HG02610 (cell line): ENCODE measurements at regions not wholly inside any gene's neighbourhood (a gene's known extent, or its start where the extent isn't known, plus 50 kb on each side); places are given as distances from the start of the nearest gene placed in this dataset.
"Not testable (repeated sequence)": the region's sequence is repeated elsewhere in the genome, so short reads cannot be mapped to it uniquely, and the experiment has no call there.

Source experiments
- ATAC-seq: cut with Tn5 transposase; IDR thresholded peaks from one replicate; pipeline ENCODE4 v1.9.1; 2021; ENCODE audit warnings: mild to moderate bottlenecking, moderate library complexity; ENCODE audit not compliant: unreplicated experiment

DNA sequence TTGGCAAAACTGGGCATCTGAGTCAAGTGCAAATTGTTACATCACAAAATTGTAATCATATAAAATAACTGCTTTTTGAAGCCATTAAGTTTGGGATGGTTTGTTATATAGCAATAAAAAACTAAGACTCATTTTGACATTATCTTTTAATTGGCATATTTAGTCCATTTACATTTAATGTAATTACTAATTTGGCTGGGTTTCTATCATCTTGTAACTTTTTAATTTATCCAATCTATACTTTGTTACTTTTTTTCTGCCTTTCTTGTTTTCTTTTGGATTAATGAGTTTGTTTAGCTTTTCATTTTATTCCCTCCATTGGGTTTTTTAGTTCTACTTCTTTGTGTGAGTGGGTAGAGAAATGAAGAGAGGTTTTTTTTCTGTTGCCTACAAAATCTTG, 76.3 kb downstream of the DRAM2 start:
- ATAC-seq: no peak

DNA sequence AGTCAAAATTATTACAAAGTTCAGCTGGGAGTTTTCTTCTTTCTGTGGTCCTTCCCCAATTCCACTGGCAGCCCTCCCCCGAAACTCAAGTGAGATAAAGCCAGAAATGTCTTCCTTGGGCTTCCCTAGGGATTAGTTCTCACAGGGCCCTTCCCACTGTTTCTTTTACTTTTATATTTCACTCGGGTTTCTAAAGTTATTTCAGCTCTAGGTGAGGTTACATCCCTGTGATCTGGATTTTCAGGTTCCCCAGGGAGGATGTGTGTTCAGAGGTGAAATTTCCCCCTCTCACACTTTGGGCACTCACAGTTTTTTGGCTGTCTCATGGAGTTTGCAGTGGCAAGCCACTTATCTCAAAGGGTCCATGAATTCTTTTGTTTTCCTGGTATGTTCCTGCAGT, 77.3 kb downstream of the DRAM2 start:
- ATAC-seq: peak; percentile 51

DNA sequence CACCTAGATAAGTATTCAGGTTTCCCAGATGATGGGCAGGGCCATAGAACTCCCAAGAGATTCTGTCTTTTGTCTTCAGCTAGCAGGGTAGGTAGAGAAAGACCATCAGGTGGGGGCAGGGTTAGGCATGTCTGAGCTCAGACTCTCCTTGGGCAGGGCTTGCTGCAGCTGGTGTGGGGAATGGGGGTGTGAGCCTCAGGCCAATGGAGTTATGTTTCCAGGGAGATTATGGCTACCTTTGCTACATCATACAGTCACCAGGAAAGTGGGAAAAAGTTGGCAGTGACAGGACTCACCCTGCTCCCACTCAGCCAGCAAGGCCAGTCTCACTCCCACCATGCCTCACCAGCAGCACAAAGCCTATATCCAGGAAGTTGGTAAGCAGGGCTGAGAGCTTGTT, 77.8 kb downstream of the DRAM2 start:
- peak; percentile 21 for ATAC-seq

DNA sequence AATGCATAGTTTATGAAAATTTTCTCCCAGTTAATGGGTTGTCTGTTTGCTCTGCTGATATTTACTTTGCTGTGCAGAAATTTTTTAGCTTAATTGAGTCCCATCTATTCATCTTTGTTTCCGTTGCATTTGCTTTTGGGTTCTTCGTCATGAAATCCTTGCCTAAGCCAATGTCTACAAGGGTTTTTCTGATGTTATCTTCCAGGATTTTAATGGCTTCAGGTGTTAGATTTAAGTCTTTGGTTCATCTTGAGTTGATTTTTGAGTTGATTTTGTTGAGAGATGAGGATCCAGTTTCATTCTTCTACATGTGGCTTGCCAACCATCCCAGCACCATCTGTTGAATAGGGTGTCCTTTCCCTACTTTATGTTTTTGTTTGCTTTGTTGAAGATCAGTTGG, 85.2 kb downstream of the DRAM2 start:
- no peak for ATAC-seq

DNA sequence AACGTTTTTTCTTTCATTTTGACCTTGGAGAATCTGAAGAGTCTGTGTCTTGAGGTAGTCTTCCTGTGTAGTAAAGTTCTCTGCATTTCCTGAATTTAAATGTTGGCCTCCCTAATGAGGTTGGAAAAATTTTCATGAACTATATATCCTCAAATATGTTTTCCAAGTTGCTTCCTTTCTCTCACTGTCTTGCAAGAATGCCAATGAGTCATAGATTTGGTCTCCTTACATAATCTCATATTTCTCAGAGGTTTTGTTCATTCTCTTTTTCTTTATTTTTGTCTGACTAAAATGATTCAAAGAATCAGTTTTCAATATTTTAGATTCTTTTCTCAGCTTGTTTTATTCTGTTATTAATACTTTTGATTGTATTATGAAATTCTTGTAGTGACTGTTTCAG, 87.6 kb downstream of the DRAM2 start:
- no peak for ATAC-seq

DNA sequence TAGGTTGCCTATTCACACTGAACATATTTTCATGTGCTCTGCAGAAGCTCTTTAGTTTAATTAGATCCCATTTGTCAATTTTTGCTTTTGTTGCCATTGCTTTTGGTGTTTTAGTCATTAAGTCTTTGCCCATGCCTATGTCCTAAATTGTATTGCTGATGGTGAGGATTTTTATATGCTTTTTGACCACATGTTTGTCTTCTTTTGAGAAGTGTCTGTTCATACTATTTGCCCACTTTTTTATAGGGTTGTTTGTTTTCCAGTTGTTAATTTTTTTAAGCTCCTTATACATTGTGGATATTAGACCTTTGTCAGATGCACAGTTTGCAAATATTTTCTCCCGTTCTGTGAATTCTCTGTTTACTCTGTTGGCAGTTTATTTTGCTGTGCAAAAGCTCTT, 84.5 kb upstream of the LRIF1 start:
- not testable (repeated sequence) for ATAC-seq

DNA sequence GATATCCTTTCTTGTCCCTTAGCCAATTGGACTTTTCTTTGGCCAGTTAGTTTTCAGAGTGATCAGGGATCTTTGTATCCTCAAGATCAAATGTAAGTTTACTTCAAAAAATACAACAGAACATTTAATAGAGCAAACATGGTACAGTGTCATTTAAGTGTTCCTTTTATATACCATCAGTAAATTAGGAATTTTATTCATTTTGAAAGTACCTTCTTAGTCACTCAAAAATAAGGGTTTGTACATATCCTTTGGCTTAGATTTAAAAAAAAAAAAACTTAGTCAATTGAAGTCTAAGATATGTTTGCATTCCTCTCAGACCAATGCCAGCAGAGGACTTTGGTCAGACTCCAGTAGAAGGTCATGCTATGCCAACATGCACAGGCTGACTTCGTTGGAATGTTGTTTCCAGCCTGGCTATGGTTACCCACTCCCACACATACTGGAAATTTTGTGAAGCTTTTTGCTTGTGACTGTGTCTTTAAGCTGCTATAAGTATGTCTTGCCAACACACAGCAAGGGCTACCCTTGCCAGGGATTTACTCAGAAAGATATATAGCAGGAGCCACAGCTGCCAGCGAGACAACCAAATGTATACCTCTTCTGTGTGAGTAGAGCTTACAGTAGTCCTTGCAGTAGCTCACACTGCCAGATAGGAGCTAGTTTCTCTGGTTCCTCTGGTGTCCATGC, 81.5 kb upstream of the LRIF1 start:
- ATAC-seq: peak; percentile 48

DNA sequence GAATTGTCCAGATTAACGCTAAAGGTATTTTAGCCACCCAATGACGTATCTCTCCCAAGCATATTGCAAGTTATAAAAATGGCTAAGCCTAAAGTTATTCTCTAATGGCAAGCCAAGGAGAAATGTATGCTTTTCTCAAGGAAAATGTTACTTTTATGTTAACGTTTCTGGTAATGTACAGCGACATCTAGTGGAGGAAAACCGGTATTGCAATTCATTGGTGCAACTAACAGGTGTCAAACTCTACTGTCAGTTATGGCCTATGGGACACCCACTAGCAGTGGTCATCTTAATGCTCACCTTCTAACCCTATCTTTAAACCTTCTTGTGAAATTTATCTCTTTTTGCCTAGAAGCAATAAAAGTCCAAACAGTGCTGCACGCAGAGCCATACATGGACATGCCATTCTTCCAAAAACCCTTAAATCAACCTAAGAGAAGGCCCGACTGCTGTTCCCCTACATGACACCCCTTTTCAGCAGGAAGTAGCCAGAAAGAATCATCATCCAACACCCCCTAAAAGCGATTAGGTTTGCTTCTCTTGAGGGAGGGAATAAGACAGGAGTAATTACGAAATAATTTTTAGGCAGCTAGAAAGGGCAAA, 68.7 kb upstream of the LRIF1 start:
- ATAC-seq: no peak

DNA sequence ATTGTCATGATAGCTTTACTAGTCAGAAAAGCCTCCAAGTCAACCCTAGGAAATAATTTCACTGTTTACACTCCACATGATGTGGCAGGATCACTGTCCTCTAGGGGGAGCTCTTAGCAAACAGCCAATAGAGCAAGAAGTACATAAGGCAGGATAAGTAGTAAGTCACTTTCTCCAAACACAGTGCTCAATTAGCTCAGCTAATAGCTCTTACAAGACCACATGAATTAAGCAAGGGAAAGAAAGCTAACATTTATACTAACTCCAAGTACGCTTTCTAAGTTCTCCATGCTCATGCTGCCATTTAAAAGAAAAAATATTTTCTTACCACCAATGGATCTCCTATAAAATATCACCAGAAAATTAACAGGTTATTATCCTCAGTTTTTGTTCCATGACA, 66.9 kb upstream of the LRIF1 start:
- peak; percentile 56 for ATAC-seq

DNA sequence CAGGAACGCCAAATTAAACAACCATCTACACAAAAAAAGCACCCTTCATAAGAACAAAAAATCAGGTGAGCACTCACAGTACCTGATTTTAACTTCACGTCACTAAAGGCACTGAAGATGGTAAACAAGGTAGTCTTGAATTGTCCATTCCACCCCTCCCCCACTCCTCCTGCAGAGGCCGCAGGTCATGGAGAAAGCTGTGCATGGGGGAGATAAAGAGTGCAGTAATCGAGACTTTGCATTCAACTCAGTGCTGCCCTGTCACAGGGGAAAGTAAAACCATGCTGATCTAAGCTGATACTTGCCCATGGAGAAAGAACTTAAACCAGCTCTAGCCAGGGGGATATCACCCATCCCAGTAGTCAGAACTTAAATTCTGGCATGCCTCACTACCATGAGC, 61.4 kb upstream of the LRIF1 start:
- no peak for ATAC-seq

DNA sequence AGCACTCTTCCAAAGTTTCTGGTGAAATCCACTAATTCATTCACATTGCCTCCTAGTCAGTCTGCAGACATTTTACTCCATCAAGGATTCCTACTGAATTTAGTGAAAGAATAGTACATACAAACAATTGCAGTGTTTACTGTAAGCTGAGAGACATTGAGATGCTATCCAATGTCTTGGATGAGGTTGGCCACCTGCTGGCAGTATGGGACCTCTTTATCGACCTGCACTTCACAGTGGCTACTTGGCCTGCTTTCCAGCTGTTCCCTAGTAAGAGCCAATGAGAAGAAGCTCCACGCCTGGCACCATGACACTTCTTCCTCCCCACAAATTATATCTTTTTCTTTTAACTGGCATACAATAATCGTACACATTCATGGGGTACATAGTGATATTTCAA, 51.5 kb upstream of the LRIF1 start:
- no peak for ATAC-seq
